SU-DHL-6 (cell line): ENCODE measurements at regions not wholly inside any gene's neighbourhood (a gene's known extent, or its start where the extent isn't known, plus 50 kb on each side); places are given as distances from the start of the nearest gene placed in this dataset.

ENCODE experiments used
- H2AFZ ChIP-seq: fragments of 200-600 bp; sonication (generic); 2 replicates; pipeline ENCODE4 v1.6.1; 2014; ENCODE audit warnings: low read depth, mild to moderate bottlenecking, moderate library complexity, mixed read lengths, antibody characterized with exemption, low read length; ENCODE audit not compliant: severe bottlenecking
- H3F3A ChIP-seq: fragments of 200-600 bp; shearing (Covaris generic); 2 replicates; pipeline ENCODE4 v1.6.0; 2016; ENCODE audit warnings: antibody characterized with exemption, mild to moderate bottlenecking; ENCODE audit not compliant: insufficient read depth
- H3K27ac ChIP-seq: fragments of 200-600 bp; sonication (generic); 2 replicates; pipeline ENCODE4 v1.5.1; 2016; ENCODE audit warnings: low read depth, mild to moderate bottlenecking, low read length, moderate library complexity, mixed read lengths
- H3K27me3 ChIP-seq: fragments of 200-600 bp; sonication (generic), shearing (Covaris generic); 2 replicates; pipeline ENCODE4 v1.6.0; 2014; ENCODE audit warnings: mild to moderate bottlenecking, low read length
- H3K36me3 ChIP-seq: fragments of 200-600 bp; sonication (generic); 2 replicates; pipeline ENCODE4 v1.6.1; 2014; ENCODE audit warnings: mild to moderate bottlenecking, low read length, mixed read lengths
- H3K4me2 ChIP-seq: fragments of 300-600, 200-600 bp; shearing (Covaris generic), sonication (generic); 2 replicates; pipeline ENCODE4 v1.6.0; 2014; ENCODE audit warnings: low read length, low read depth, mild to moderate bottlenecking; ENCODE audit not compliant: poor library complexity, severe bottlenecking
- H3K4me3 ChIP-seq: fragments of 200-600 bp; sonication (generic); 2 replicates; pipeline ENCODE4 v1.5.1; 2014; ENCODE audit warnings: antibody characterized with exemption, low read length, mild to moderate bottlenecking, mixed read lengths; ENCODE audit not compliant: insufficient read depth, poor library complexity, severe bottlenecking
- H3K79me2 ChIP-seq: fragments of 200-600 bp; sonication (generic); 2 replicates; pipeline ENCODE4 v1.6.1; 2014; ENCODE audit warnings: mild to moderate bottlenecking, low read length, moderate library complexity; ENCODE audit not compliant: insufficient read depth
- H3K9ac ChIP-seq: fragments of 200-600 bp; sonication (generic); 2 replicates; pipeline ENCODE4 v1.7.0; 2014; ENCODE audit warnings: mild to moderate bottlenecking, low read length
- H3K9me2 ChIP-seq: fragments of 200-600 bp; sonication (generic); replicated peaks from 2 replicates; pipeline ENCODE4 v1.6.1; 2014; ENCODE audit warnings: low read length; ENCODE audit not compliant: insufficient read depth
- H3K9me3 ChIP-seq: fragments of 200-600 bp; sonication (generic); 2 replicates; pipeline ENCODE4 v1.6.1; 2014; ENCODE audit warnings: low read length, mixed read lengths; ENCODE audit not compliant: insufficient read depth
- H4K20me1 ChIP-seq: fragments of 200-600 bp; sonication (generic); 2 replicates; pipeline ENCODE4 v1.6.1; 2014; ENCODE audit warnings: low read depth, mild to moderate bottlenecking, antibody characterized with exemption, low read length, moderate library complexity, mixed read lengths
- EZH2phosphoT487 ChIP-seq: fragments of 200-600 bp; sonication (generic), shearing (Covaris generic); conservative IDR thresholded peaks from 2 replicates; pipeline ENCODE4 v1.6.1; 2018; ENCODE audit warnings: mild to moderate bottlenecking, antibody characterized with exemption, low read length, moderate library complexity, mixed read lengths
- TF ChIP-seq, protein P1 (sequence below): fragments of 200-600 bp; sonication (generic); IDR thresholded peaks from one replicate; pipeline ENCODE4 v1.5.1; 2017; ENCODE audit warnings: antibody characterized with exemption, mild to moderate bottlenecking, low read length, moderate library complexity; ENCODE audit not compliant: insufficient read depth, poor library complexity, severe bottlenecking

DNA sequence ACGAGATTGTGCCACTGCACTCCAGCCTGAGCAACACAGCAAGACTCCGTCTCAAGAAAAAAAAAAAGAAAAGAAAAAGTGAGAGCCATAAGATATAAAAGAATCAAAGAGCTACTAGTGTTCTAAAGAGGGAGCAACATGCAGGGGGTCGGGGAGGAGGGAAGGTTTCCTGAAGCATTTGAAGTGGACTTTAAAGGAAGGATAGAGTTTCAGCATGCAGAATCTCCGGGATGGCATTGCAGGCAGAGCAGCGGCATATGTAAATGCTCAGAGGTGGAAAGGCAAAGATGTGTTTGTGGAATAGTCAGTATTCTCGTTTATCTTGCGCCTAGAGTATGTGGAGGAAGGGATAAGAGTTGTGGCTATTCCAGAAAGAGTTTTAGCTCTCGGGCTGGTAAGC, 447.6 kb upstream of the NFE2L3 start:
- no peak overlapping the region for H3K9ac ChIP-seq
- H3K9me3 ChIP-seq = 0 out of 2 replicates have a peak, but pooled peaks cover 9% of the 10 kb centered on the region
- no peaks in the 10 kb centered on the region for H3F3A ChIP-seq
- no peak overlapping the region for H2AFZ ChIP-seq
- no peaks in the 10 kb centered on the region for H3K36me3 ChIP-seq
- H3K9me2 ChIP-seq = no peaks in the 10 kb centered on the region
- TF ChIP-seq, protein P1, sequence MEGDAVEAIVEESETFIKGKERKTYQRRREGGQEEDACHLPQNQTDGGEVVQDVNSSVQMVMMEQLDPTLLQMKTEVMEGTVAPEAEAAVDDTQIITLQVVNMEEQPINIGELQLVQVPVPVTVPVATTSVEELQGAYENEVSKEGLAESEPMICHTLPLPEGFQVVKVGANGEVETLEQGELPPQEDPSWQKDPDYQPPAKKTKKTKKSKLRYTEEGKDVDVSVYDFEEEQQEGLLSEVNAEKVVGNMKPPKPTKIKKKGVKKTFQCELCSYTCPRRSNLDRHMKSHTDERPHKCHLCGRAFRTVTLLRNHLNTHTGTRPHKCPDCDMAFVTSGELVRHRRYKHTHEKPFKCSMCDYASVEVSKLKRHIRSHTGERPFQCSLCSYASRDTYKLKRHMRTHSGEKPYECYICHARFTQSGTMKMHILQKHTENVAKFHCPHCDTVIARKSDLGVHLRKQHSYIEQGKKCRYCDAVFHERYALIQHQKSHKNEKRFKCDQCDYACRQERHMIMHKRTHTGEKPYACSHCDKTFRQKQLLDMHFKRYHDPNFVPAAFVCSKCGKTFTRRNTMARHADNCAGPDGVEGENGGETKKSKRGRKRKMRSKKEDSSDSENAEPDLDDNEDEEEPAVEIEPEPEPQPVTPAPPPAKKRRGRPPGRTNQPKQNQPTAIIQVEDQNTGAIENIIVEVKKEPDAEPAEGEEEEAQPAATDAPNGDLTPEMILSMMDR = no peak
- TF ChIP-seq EZH2phosphoT487 = no peak
- no peak overlapping the region for H3K4me2 ChIP-seq
- no peaks in the 10 kb centered on the region for H4K20me1 ChIP-seq
- H3K27me3 ChIP-seq = no peaks in the 10 kb centered on the region
- no peak overlapping the region for H3K27ac ChIP-seq
- no peaks in the 10 kb centered on the region for H3K79me2 ChIP-seq
- H3K4me3 ChIP-seq = no peak overlapping the region

DNA sequence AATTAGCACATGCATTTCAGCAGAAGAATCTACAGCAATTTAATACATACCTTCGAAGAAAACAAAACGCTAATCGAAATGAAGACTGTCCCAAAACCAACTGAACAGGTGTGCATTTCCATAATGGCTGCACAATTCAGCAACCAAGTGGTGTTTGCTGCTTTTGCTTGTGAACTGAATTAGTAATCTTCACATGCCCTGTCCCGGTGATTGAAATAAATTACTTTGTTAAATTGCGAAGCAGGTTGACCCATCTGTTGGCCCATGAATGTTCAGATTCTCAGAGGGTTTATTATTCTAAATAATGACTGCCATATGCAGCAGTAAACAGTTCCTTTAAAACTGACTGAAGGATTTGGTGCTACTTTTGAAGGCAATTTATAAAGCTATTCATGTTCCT, 445.2 kb upstream of the NFE2L3 start:
- no peaks in the 10 kb centered on the region for H3F3A ChIP-seq
- no peaks in the 10 kb centered on the region for H4K20me1 ChIP-seq
- no peak overlapping the region for H3K27ac ChIP-seq
- H2AFZ ChIP-seq = no peak overlapping the region
- no peak overlapping the region for H3K4me3 ChIP-seq
- no peaks in the 10 kb centered on the region for H3K27me3 ChIP-seq
- no peaks in the 10 kb centered on the region for H3K9me2 ChIP-seq
- TF ChIP-seq, protein P1 = no peak
- no peak for TF ChIP-seq EZH2phosphoT487
- H3K4me2 ChIP-seq = no peak overlapping the region
- no peaks in the 10 kb centered on the region for H3K36me3 ChIP-seq
- no peaks in the 10 kb centered on the region for H3K79me2 ChIP-seq
- 0 out of 2 replicates have a peak, but pooled peaks cover 9% of the 10 kb centered on the region for H3K9me3 ChIP-seq
- no peak overlapping the region for H3K9ac ChIP-seq

DNA sequence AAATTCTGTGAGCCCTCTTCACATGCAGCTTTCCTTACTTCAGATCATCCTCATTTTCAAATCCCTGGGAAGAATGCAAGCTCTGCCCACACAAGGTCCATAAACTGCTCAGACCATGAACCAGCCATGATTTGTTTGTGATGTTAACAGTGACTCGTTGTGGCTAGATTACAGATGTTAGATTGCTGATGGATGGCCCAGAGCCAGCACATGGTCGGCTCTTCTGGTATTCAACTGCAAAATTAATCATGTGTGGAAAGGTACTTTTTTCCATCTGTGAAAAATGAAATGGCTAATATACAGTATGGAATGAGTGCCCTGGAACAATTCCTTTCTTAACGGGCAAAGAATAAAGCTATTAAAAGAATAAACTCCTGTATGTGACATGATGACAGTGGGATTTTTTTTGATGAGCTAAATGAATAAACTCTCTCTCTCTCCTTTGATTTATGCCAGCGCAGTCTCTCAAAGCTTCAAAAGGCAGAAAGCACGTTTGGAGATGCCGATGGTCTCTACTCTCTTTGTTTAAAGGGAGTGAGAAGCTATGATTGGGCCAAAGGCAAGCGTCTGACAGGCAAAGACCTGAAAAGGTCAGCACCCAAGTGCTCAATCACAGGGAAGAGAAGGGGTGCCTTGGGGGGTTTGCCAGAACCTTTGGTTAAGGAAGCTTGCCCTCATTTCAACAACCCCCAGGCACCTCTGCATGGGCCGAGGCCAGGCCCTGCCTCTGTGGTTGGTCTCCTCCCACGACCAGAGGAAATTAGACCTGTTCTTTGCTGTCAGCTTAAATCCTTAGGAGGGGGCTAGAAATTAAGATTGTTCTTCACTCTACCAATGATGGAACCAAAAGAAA, 444.0 kb upstream of the NFE2L3 start:
- Histone ChIP-seq H3K9me3 (0 out of 2 replicates have a peak, but pooled peaks cover 9% of the 10 kb centered on the region), H3K4me3 (no peak overlapping the region), H4K20me1 (no peaks in the 10 kb centered on the region), H3K9ac (no peak overlapping the region), H3K27me3 (no peaks in the 10 kb centered on the region), H3F3A (no peaks in the 10 kb centered on the region), H3K79me2 (no peaks in the 10 kb centered on the region), H2AFZ (no peak overlapping the region), H3K27ac (no peak overlapping the region), H3K4me2 (no peak overlapping the region), H3K9me2 (no peaks in the 10 kb centered on the region), H3K36me3 (no peaks in the 10 kb centered on the region)
- TF ChIP-seq EZH2phosphoT487 = no peak
- TF ChIP-seq, protein P1 = no peak
